ENCODE measurements at regions not wholly inside any gene's neighbourhood (a gene's known extent, or its start where the extent isn't known, plus 50 kb on each side); places are given as distances from the start of the nearest gene placed in this dataset.

- TF ChIP-seq EZH2phosphoT487 (IDR thresholded peaks at IDR 0.05; ENCODE audit: borderline replicate concordance, low read depth, low read length) (no peak), CTCF (conservative IDR thresholded peaks at IDR 0.05; ENCODE audit: low read length) (no peak)
Observed at GRCh38 chr9:19998823-19999455, 210.1 kb upstream of the SLC24A2 start.

Measured in OCI-LY7 (cell line).